ENCODE measurements at regions not wholly inside any gene's neighbourhood (a gene's known extent, or its start where the extent isn't known, plus 50 kb on each side); places are given as distances from the start of the nearest gene placed in this dataset.

GRCh38 chr6:165135889-165136288 is 173.5 kb downstream of the C6orf118 start:
- TF ChIP-seq CTCF (IDR thresholded peaks at IDR 0.05; ENCODE audit: low read length): no peak
- no peak for TF ChIP-seq EZH2 (optimal IDR thresholded peaks at IDR 0.05; ENCODE audit: low read depth, low read length)
- TF ChIP-seq EZH2phosphoT487 (IDR thresholded peaks at IDR 0.05; ENCODE audit: low read length): no peak

Data from MM.1S (cell line).